ENCODE measurements at regions not wholly inside any gene's neighbourhood (a gene's known extent, or its start where the extent isn't known, plus 50 kb on each side); places are given as distances from the start of the nearest gene placed in this dataset.
"Not testable (repeated sequence)": the region's sequence is repeated elsewhere in the genome, so short reads cannot be mapped to it uniquely, and the experiment has no call there.

DNA sequence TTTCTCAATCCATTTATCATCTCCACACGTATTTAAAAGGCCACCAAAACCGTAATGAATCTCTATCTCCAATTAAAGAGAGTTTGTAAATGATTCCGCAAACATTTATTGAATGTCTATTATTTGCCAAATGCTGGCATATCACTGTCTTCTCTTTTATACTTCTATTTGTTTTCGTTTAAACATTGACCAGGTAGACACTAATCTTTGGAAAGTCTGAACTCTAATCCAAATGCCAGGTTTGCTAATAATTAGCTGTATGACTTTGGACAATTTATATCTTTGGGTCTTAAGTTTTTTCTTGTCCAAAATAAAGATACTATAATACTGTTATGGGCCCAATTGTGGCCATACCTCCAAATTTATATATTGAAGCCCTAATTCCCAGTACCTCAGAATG is 299.2 kb upstream of the TBX18 start:
- POLR2A ChIA-PET: no interaction called here
- TF ChIP-seq, protein P1, sequence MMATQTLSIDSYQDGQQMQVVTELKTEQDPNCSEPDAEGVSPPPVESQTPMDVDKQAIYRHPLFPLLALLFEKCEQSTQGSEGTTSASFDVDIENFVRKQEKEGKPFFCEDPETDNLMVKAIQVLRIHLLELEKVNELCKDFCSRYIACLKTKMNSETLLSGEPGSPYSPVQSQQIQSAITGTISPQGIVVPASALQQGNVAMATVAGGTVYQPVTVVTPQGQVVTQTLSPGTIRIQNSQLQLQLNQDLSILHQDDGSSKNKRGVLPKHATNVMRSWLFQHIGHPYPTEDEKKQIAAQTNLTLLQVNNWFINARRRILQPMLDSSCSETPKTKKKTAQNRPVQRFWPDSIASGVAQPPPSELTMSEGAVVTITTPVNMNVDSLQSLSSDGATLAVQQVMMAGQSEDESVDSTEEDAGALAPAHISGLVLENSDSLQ (IDR thresholded peaks at IDR 0.05): no peak
- TF ChIP-seq HDGF (IDR thresholded peaks at IDR 0.05; ENCODE audit: borderline replicate concordance) (no peak), ARNT (IDR thresholded peaks at IDR 0.05) (no peak), NFRKB (IDR thresholded peaks at IDR 0.05) (no peak), SP1 (IDR thresholded peaks at IDR 0.05) (no peak), LEF1 (IDR thresholded peaks at IDR 0.05; ENCODE audit: borderline replicate concordance) (no peak), L3MBTL2 (conservative IDR thresholded peaks at IDR 0.05) (no peak), ELF4 (IDR thresholded peaks at IDR 0.05) (no peak), SUZ12 (IDR thresholded peaks at IDR 0.05) (no peak), BHLHE40 (IDR thresholded peaks at IDR 0.05; ENCODE audit: borderline replicate concordance) (no peak), CTBP1 (IDR thresholded peaks at IDR 0.05; ENCODE audit: borderline replicate concordance) (no peak), ZNF384 (IDR thresholded peaks at IDR 0.05) (no peak), FOXM1 (IDR thresholded peaks at IDR 0.05; ENCODE audit: borderline replicate concordance) (no peak)

DNA sequence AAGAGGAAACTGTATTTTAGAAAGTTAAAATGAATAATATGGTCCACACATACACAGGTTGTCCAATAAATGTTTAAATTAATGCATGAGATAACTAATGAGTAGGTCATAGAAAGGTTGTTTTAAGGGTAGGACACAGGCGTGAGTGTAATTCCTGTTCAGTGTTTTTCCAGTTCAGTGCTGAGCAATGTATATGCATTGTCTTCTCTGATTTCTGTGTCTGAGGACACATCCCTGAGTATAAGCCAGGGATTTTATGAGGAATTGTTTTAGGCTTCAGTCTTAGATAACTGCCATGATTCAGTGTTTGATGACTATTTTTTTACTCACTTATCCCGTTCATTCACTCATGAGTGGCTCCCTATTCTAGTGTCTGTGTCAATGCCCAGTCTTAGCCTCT is 298.5 kb upstream of the TBX18 start:
- DNase-seq (ENCODE audit: extremely low spot score): no peak
- CTCF ChIA-PET: no interaction called here
- POLR2A ChIA-PET: no interaction called here
- TF ChIP-seq FOXM1 (IDR thresholded peaks at IDR 0.05; ENCODE audit: borderline replicate concordance): no peak
- no peak for TF ChIP-seq SP1 (IDR thresholded peaks at IDR 0.05)

More for the DNA sequence above, 299.2 kb upstream of the TBX18 start:
- no peak for DNase-seq (ENCODE audit: extremely low spot score)
- CTCF ChIA-PET: no interaction called here

DNA sequence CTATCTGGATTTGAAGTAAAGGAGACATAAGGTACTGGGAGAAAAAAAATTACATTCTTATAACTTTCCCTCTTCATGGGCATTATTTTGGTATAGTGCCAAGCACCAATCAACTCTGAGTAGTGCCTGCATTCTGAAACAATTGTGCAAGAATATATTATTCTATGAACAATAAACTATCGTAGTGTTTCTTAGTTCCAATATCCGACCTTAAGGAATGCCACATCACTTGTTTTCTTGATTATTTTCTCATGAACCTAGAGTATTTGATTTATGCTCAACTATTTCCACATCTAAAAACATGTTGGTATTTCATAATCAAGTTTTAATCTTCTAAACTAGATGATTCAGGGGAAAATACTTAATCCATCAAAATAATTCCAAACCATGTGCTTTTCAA is 294.4 kb upstream of the TBX18 start:
- POLR2A ChIA-PET: no interaction called here
- no peak for TF ChIP-seq SP1 (IDR thresholded peaks at IDR 0.05)
- TF ChIP-seq CTBP1 (IDR thresholded peaks at IDR 0.05; ENCODE audit: borderline replicate concordance): no peak
- TF ChIP-seq FOXM1 (IDR thresholded peaks at IDR 0.05; ENCODE audit: borderline replicate concordance): no peak
- TF ChIP-seq L3MBTL2 (conservative IDR thresholded peaks at IDR 0.05): no peak
- no peak for TF ChIP-seq LEF1 (IDR thresholded peaks at IDR 0.05; ENCODE audit: borderline replicate concordance)
- no peak for TF ChIP-seq BHLHE40 (IDR thresholded peaks at IDR 0.05; ENCODE audit: borderline replicate concordance)
- TF ChIP-seq ARNT (IDR thresholded peaks at IDR 0.05): no peak
- TF ChIP-seq TARDBP (IDR thresholded peaks at IDR 0.05): no peak
- DNase-seq (ENCODE audit: extremely low spot score): no peak
- CTCF ChIA-PET: no interaction called here

DNA sequence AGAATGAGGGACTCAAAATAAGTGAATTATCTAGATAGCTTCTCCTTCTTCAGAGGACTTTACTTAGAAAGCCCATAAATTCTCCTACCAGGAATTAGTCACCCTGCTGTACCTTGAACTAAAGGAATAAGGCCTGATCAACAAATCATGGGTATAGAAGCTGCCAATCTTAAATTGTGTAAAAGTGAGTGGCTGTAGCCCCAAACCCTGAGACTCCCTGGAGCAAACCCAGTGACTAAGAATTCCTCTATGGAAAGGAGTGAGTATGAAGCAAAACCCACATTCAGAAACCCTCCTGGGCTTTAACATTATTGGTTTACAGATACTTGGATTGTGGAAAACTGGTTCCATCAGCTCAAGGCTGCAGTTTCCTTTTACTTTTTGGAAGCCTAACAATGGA is 285.8 kb upstream of the TBX18 start:
- DNase-seq (ENCODE audit: extremely low spot score): no peak
- ChIA-PET CTCF (no interaction called here), POLR2A (no interaction called here)
- no peak for TF ChIP-seq ZNF384 (IDR thresholded peaks at IDR 0.05)
- no peak for TF ChIP-seq FOXK2 (IDR thresholded peaks at IDR 0.05)
- TF ChIP-seq CTBP1 (IDR thresholded peaks at IDR 0.05; ENCODE audit: borderline replicate concordance): no peak
- TF ChIP-seq LEF1 (IDR thresholded peaks at IDR 0.05; ENCODE audit: borderline replicate concordance): no peak
- no peak for TF ChIP-seq FOXM1 (IDR thresholded peaks at IDR 0.05; ENCODE audit: borderline replicate concordance)
- no peak for TF ChIP-seq ELF4 (IDR thresholded peaks at IDR 0.05)
- no peak for TF ChIP-seq BHLHE40 (IDR thresholded peaks at IDR 0.05; ENCODE audit: borderline replicate concordance)
- TF ChIP-seq HDGF (IDR thresholded peaks at IDR 0.05; ENCODE audit: borderline replicate concordance): no peak
- TF ChIP-seq L3MBTL2 (conservative IDR thresholded peaks at IDR 0.05): no peak
- TF ChIP-seq ARNT (IDR thresholded peaks at IDR 0.05): no peak
- TF ChIP-seq, protein P1 (IDR thresholded peaks at IDR 0.05): no peak
- no peak for TF ChIP-seq SP1 (IDR thresholded peaks at IDR 0.05)
- no peak for TF ChIP-seq FOXA1 (IDR thresholded peaks at IDR 0.05)

DNA sequence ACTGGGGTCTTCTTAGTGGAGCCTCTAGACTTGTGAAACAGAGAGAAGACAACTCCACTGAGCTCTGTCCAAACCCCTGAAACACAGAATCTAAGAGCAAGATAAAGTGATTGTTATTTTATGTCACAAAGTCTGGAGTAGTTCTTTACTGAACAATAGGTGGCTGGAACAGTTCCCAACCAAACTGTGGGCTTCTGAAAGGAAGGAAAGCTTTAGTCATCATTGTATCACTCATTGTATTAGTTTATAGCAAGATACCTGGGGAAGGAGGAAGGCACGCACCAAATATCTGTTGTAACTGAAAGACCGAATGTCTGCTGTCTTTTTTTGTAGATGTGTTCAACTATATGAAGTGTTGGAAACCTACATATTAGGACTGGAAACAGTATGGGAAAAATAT is 284.9 kb upstream of the TBX18 start:
- TF ChIP-seq BHLHE40 (IDR thresholded peaks at IDR 0.05; ENCODE audit: borderline replicate concordance): no peak
- TF ChIP-seq FOXA1 (IDR thresholded peaks at IDR 0.05): no peak
- no peak for TF ChIP-seq ELF4 (IDR thresholded peaks at IDR 0.05)
- no peak for TF ChIP-seq LEF1 (IDR thresholded peaks at IDR 0.05; ENCODE audit: borderline replicate concordance)
- POLR2A ChIA-PET: no interaction called here
- CTCF ChIA-PET: no interaction called here
- DNase-seq (ENCODE audit: extremely low spot score): no peak

DNA sequence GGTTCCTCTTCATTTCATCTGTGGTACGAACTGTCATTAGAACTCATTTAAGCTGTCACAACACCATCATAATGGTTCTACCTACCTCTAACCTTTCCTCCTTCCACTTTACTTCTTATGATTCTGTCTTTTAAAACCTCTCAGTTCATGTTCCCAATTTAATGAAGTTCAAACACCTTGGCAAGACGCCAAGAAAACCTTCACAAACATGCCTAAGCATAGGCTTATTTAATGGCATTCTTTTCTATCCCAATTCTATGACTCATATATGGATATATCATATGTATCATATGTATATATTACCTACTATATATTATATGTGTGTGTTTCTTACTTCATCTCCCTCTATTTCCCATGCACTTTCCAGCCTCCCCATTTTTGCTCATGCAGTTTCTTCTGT is 283.4 kb upstream of the TBX18 start:
- POLR2A ChIA-PET: no interaction called here
- no peak for DNase-seq (ENCODE audit: extremely low spot score)
- TF ChIP-seq NFRKB (IDR thresholded peaks at IDR 0.05) (no peak), FOXA1 (IDR thresholded peaks at IDR 0.05) (no peak), L3MBTL2 (conservative IDR thresholded peaks at IDR 0.05) (no peak), SP1 (IDR thresholded peaks at IDR 0.05) (no peak), LEF1 (IDR thresholded peaks at IDR 0.05; ENCODE audit: borderline replicate concordance) (no peak), ARNT (IDR thresholded peaks at IDR 0.05) (no peak), BHLHE40 (IDR thresholded peaks at IDR 0.05; ENCODE audit: borderline replicate concordance) (no peak), SUZ12 (IDR thresholded peaks at IDR 0.05) (no peak), TARDBP (IDR thresholded peaks at IDR 0.05) (no peak), FOXK2 (IDR thresholded peaks at IDR 0.05) (no peak), ELF4 (IDR thresholded peaks at IDR 0.05) (no peak), FOXM1 (IDR thresholded peaks at IDR 0.05; ENCODE audit: borderline replicate concordance) (no peak), ZNF384 (IDR thresholded peaks at IDR 0.05) (no peak), HDGF (IDR thresholded peaks at IDR 0.05; ENCODE audit: borderline replicate concordance) (no peak), CTBP1 (IDR thresholded peaks at IDR 0.05; ENCODE audit: borderline replicate concordance) (no peak)
- TF ChIP-seq, protein P1 (IDR thresholded peaks at IDR 0.05): no peak
- CTCF ChIA-PET: no interaction called here

DNA sequence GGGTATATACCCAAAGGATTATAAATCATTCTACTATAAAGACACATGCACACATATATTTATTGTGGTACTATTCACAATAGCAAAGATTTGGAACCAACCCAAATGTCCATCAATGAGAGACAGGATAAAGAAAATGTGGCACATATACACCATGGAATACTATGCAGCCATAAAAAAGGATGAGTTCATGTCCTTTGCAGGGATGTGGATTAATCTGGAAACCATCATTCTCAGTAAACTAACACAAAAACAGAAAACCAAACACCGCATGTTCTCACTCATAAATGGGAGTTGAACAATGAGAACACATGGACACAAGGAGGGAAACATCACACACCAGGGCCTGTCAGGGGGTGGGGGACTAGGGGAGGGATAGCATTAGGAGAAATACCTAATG is 281.4 kb upstream of the TBX18 start:
- POLR2A ChIA-PET; CTCF ChIA-PET; DNase-seq (ENCODE audit: extremely low spot score): not testable (repeated sequence)

Data from HEK293T (cell line).